Pancreas (tissue), 10 donors: ENCODE measurements at regions not wholly inside any gene's neighbourhood (a gene's known extent, or its start where the extent isn't known, plus 50 kb on each side); places are given as distances from the start of the nearest gene placed in this dataset.
"Not testable (repeated sequence)": the region's sequence is repeated elsewhere in the genome, so short reads cannot be mapped to it uniquely, and the experiment has no call there.

ENCODE experiments used
- ATAC-seq, 4 donors: fragments of 200-7000 bp; cut with Tn5 transposase; one replicate each; pipeline versions ENCODE4 v1.8.0 to v1.9.1; 2020; ENCODE audit warnings: mild to moderate bottlenecking in 4 of 4, moderate library complexity in 4 of 4
- DNase-seq, 6 donors: peaks; one replicate each; pipeline ENCODE4 v3.0.0-alpha.2; 2020
- FAIRE-seq: peaks from 2 replicates; lab custom pipeline; 2012; peaks lifted over from hg19 to GRCh38; lab: Jason Lieb, UNC
- H3K27ac ChIP-seq, 4 donors: fragments of 200-600 bp; sonication (generic); 1 replicate in 3 of 4; 2 replicates in 1 of 4; pipeline versions ENCODE4 v1.5.0 to v1.8.0; 2020
- H3K27me3 ChIP-seq, 4 donors: fragments of 200-600 bp; one replicate each; pipeline ENCODE4 v1.8.0; 2021
- H3K36me3 ChIP-seq, 3 donors: fragments of 200-600 bp; sonication (generic) in 1 of 3; one replicate each; pipeline versions ENCODE4 v1.5.0 to v1.8.0; 2020 to 2021
- H3K4me1 ChIP-seq, 3 donors: fragments of 200-600 bp; one replicate each; pipeline ENCODE4 v1.8.0; 2021
- H3K4me3 ChIP-seq, 4 donors: fragments of 200-600 bp; sonication (generic) in 2 of 4; one replicate each; pipeline versions ENCODE4 v1.5.0 to v1.8.0; 2020 to 2021
- H3K9me3 ChIP-seq, 4 donors: fragments of 200-600 bp; one replicate each; pipeline ENCODE4 v1.8.0; 2021
- WGBS, 2 donors: extraction: QIAGEN DNeasy Blood & Tissue Kit; methylation state at CpG; one replicate each; pipeline ENCODE4 v1.1.7; 2013; 5-methylcytosine and 5-hydroxymethylcytosine counted together
- intact Hi-C, 3 donors: fragments of 100-400 bp; cut with DNase I; formaldehyde crosslinking; loops; one replicate each; pipeline versions ENCODE4 v1.11.1 to v1.14.2; 2022
- TF ChIP-seq, protein P1 (sequence below), 4 donors: fragments of 200-600 bp; sonication (generic) in 3 of 4; IDR thresholded peaks; one replicate each; pipeline versions ENCODE4 v1.5.0 to v1.8.0; 2021; ENCODE audit warnings: antibody characterized with exemption in 4 of 4
- donor health status: healthy with polysubstance abuse.
- donor health status: DM: no; HTN: no; CAD: no; lungs with moderate emphysema.
- donor health status: DM: no; HTN: no; CAD: no.
- donor health status: control.
- donor health status: control.
- donor health status: Bipolar disorder and iron deficiency.
- donor health status: DM: yes; HTN: yes; CAD: no.
- donor health status: DM: no; HTN: no; CAD: no.
- donor health status: DM: no; HTN: no; CAD: no.
- donor health status: DM: yes; HTN: yes; CAD: no.

GRCh38 chr1:29621826-29622435 is 385.6 kb downstream of the PTPRU start:
- TF ChIP-seq, protein P1, sequence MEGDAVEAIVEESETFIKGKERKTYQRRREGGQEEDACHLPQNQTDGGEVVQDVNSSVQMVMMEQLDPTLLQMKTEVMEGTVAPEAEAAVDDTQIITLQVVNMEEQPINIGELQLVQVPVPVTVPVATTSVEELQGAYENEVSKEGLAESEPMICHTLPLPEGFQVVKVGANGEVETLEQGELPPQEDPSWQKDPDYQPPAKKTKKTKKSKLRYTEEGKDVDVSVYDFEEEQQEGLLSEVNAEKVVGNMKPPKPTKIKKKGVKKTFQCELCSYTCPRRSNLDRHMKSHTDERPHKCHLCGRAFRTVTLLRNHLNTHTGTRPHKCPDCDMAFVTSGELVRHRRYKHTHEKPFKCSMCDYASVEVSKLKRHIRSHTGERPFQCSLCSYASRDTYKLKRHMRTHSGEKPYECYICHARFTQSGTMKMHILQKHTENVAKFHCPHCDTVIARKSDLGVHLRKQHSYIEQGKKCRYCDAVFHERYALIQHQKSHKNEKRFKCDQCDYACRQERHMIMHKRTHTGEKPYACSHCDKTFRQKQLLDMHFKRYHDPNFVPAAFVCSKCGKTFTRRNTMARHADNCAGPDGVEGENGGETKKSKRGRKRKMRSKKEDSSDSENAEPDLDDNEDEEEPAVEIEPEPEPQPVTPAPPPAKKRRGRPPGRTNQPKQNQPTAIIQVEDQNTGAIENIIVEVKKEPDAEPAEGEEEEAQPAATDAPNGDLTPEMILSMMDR (IDR thresholded peaks at IDR 0.05), result no peak
- FAIRE-seq (no peak), DNase-seq (no peak), ATAC-seq (no peak)
- Histone ChIP-seq H3K9me3 (no peaks in the 10 kb centered on the region), H3K36me3 (no peaks in the 10 kb centered on the region), H3K27ac (no peak overlapping the region), H3K27me3 (no peaks in the 10 kb centered on the region), H3K4me3 (no peak overlapping the region), H3K4me1 (no peaks in the 10 kb centered on the region)
- intact Hi-C loops, result no loop called here
- WGBS, 2 donors, result 84 to 85% methylated on average over 11 of the region's 11 CpGs

DNA sequence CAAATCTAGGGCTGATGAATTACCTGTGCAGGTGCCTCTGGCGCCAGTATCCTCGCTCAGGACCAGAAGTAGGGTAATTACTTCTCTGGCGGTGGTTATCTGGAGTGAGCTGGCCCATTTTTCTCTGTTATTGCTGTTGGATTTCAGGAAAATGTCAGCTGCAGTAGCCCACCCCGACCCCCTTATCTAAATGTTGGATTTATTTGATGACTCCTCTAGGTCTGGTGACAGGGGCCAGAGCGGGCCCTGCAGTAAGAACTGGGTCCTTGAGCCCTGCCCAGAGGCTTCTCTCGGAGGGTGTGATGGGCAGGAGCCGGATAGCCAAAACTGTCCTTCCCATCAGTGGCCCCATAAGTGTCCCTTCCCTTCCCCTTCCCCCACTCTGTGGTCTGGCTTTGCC is 384.3 kb downstream of the PTPRU start:
- H3K4me3 ChIP-seq, result no peak overlapping the region
- no peaks in the 10 kb centered on the region for H3K36me3 ChIP-seq
- ATAC-seq, result no peak
- DNase-seq, result no peak
- FAIRE-seq, result no peak
- no peak overlapping the region for H3K27ac ChIP-seq
- no peaks in the 10 kb centered on the region for H3K4me1 ChIP-seq
- WGBS, 2 donors, result 71 to 77% methylated on average over 7 of the region's 7 CpGs
- TF ChIP-seq, protein P1 (IDR thresholded peaks at IDR 0.05), result no peak
- no peaks in the 10 kb centered on the region for H3K9me3 ChIP-seq
- H3K27me3 ChIP-seq, result no peaks in the 10 kb centered on the region
- intact Hi-C loops, result no loop called here

GRCh38 chr1:29607236-29607635 is 370.9 kb downstream of the PTPRU start:
- Histone ChIP-seq H3K4me1 (no peaks in the 10 kb centered on the region), H3K27ac (no peak overlapping the region), H3K36me3 (no peaks in the 10 kb centered on the region), H3K4me3 (no peak overlapping the region), H3K27me3 (no peaks in the 10 kb centered on the region), H3K9me3 (no peaks in the 10 kb centered on the region)
- no peak for DNase-seq
- FAIRE-seq, result peak; percentile 94
- intact Hi-C loops, result no loop called here
- TF ChIP-seq, protein P1 (IDR thresholded peaks at IDR 0.05), result no peak
- ATAC-seq, result no peak

- H3K27me3 ChIP-seq, ATAC-seq, H3K27ac ChIP-seq, H3K4me1 ChIP-seq, intact Hi-C loops, H3K36me3 ChIP-seq, H3K9me3 ChIP-seq, DNase-seq, H3K4me3 ChIP-seq, FAIRE-seq: not testable (repeated sequence)
- 93 to 98% methylated on average over 7 of the region's 7 CpGs for WGBS, 2 donors
Observed at GRCh38 chr1:29604796-29605195, 368.5 kb downstream of the PTPRU start.

GRCh38 chr1:29603622-29604021 is 367.3 kb downstream of the PTPRU start:
- Histone ChIP-seq H3K4me1 (no peaks in the 10 kb centered on the region), H3K9me3 (no peaks in the 10 kb centered on the region), H3K36me3 (no peaks in the 10 kb centered on the region), H3K27me3 (no peaks in the 10 kb centered on the region), H3K4me3 (no peak overlapping the region), H3K27ac (no peak overlapping the region)
- FAIRE-seq (no peak), ATAC-seq (peak; percentile 56 to 92 (median 80)), DNase-seq (peak in 1 of 6 donors; percentile 33)
- 23 to 28% methylated on average over 2 of the region's 2 CpGs for WGBS, 2 donors
- intact Hi-C loops, result no loop called here
- TF ChIP-seq, protein P1 (IDR thresholded peaks at IDR 0.05), result no peak
